H1 (cell line): ENCODE measurements at regions not wholly inside any gene's neighbourhood (a gene's known extent, or its start where the extent isn't known, plus 50 kb on each side); places are given as distances from the start of the nearest gene placed in this dataset.

Experiments
- CTCF ChIA-PET: fragments of 300-600 bp; sonication (Branson Sonifier 250); formaldehyde crosslinking; loops from one replicate; lab custom pipeline; 2021; ENCODE audit not compliant: partially characterized antibody; lab: Charles Lee
- POLR2A ChIA-PET: fragments of 300-600 bp; sonication (Branson Sonifier 250); formaldehyde crosslinking; loops from one replicate; lab custom pipeline; 2021; ENCODE audit warnings: inconsistent platforms; ENCODE audit not compliant: partially characterized antibody; lab: Charles Lee
- DNase-seq, 2 experiments: peaks; one replicate each; pipeline versions ENCODE4 v3.0.0 to v3.0.0-alpha.2; 2010 to 2022; ENCODE audit warnings: low spot score in 2 of 2, low read depth in 1 of 2, mixed read lengths in 1 of 2
- FAIRE-seq: peaks from 2 replicates; lab custom pipeline; 2011; peaks lifted over from hg19 to GRCh38; lab: Jason Lieb, UNC
- H2AFZ ChIP-seq: 2 replicates; pipeline ENCODE4 v1.8.1; 2012; ENCODE audit warnings: low read length, inconsistent platforms
- H2AK5ac ChIP-seq: 2 replicates; pipeline ENCODE4 v1.6.1; 2013; ENCODE audit warnings: low read depth, low read length
- H2BK120ac ChIP-seq: replicated peaks from 2 replicates; pipeline ENCODE3; 2013; ENCODE audit warnings: low read depth, low read length, inconsistent platforms
- H2BK12ac ChIP-seq: 2 replicates; pipeline ENCODE4 v1.6.1; 2013; ENCODE audit warnings: low read depth, low read length
- H2BK15ac ChIP-seq: 2 replicates; pipeline ENCODE4 v1.6.1; 2013; ENCODE audit warnings: low read length
- H2BK20ac ChIP-seq: 2 replicates; pipeline ENCODE4 v1.6.1; 2013; ENCODE audit warnings: low read length
- H2BK5ac ChIP-seq: 2 replicates; pipeline ENCODE4 v1.6.1; 2013; ENCODE audit warnings: low read depth, low read length
- H3K14ac ChIP-seq: 2 replicates; pipeline ENCODE4 v1.6.1; 2013; ENCODE audit warnings: inconsistent platforms; ENCODE audit not compliant: insufficient read length
- H3K18ac ChIP-seq: 2 replicates; pipeline ENCODE4 v1.6.1; 2013; ENCODE audit warnings: low read length; ENCODE audit errors: extremely low read depth
- H3K23ac ChIP-seq: 2 replicates; pipeline ENCODE4 v1.6.1; 2013; ENCODE audit warnings: inconsistent platforms; ENCODE audit not compliant: insufficient read length
- H3K23me2 ChIP-seq: 2 replicates; pipeline ENCODE4 v1.6.1; 2013; ENCODE audit warnings: low read depth, low read length
- H3K27ac ChIP-seq: 2 replicates; pipeline ENCODE4 v1.6.1; 2011; ENCODE audit warnings: low read depth, low read length, inconsistent platforms
- H3K27me3 ChIP-seq, 4 experiments: replicated peaks in 1 of 4; 1 replicate in 1 of 4; 2 replicates in 3 of 4; pipeline versions ENCODE4 v1.6.1 to v1.8.1; 2011 to 2013; ENCODE audit warnings: low read length in 3 of 4, mild to moderate bottlenecking in 3 of 4, inconsistent platforms in 2 of 4, mixed read lengths in 2 of 4, moderate library complexity in 1 of 4; ENCODE audit not compliant: control insufficient read depth in 3 of 4, insufficient read depth in 3 of 4; ENCODE audit errors: extremely low read depth in 1 of 4
- H3K36me3 ChIP-seq, 4 experiments: 2 replicates each; pipeline versions ENCODE4 v1.6.1 to v1.8.1; 2011 to 2013; ENCODE audit warnings: mild to moderate bottlenecking in 4 of 4, low read length in 3 of 4, moderate library complexity in 2 of 4, control low read depth in 1 of 4, inconsistent platforms in 1 of 4; ENCODE audit not compliant: insufficient read depth in 4 of 4, control insufficient read depth in 2 of 4
- H3K4ac ChIP-seq: replicated peaks from 2 replicates; pipeline ENCODE3; 2013; ENCODE audit warnings: low read length, low read depth, mixed read lengths, inconsistent platforms; ENCODE audit not compliant: insufficient read length
- H3K4me1 ChIP-seq, 4 experiments: replicated peaks in 1 of 4; 1 replicate in 1 of 4; 2 replicates in 3 of 4; pipeline versions ENCODE4 v1.6.1 to v1.8.1; 2011 to 2013; ENCODE audit warnings: low read length in 3 of 4, inconsistent platforms in 2 of 4, mixed read lengths in 1 of 4; ENCODE audit not compliant: insufficient read depth in 4 of 4, control insufficient read depth in 3 of 4
- H3K4me2 ChIP-seq, 2 experiments: 2 replicates each; pipeline versions ENCODE4 v1.6.1 to v1.8.1; 2011 to 2013; ENCODE audit warnings: low read depth in 2 of 2, low read length in 2 of 2, control low read depth in 1 of 2, inconsistent platforms in 1 of 2, mild to moderate bottlenecking in 1 of 2; ENCODE audit not compliant: insufficient read depth in 1 of 2
- H3K4me3 ChIP-seq, 4 experiments: fragments of 200-600, 300-600 bp in 1 of 4; sonication (generic), shearing (Covaris generic), sonication (Bioruptor Twin) in 1 of 4; 2 replicates each; pipeline versions ENCODE4 v1.5.1 to v1.8.1; 2011 to 2016; ENCODE audit warnings: low read length in 4 of 4, low read depth in 3 of 4, control low read depth in 2 of 4, inconsistent platforms in 2 of 4, mild to moderate bottlenecking in 2 of 4, mixed read lengths in 1 of 4, moderate library complexity in 1 of 4; ENCODE audit not compliant: insufficient read depth in 2 of 4; ENCODE audit errors: extremely low read depth in 1 of 4
- H3K56ac ChIP-seq: replicated peaks from 2 replicates; pipeline ENCODE3; 2013; ENCODE audit warnings: low read depth, mild to moderate bottlenecking, mixed read lengths, low read length, inconsistent platforms; ENCODE audit not compliant: insufficient read length
- H3K79me1 ChIP-seq: 2 replicates; pipeline ENCODE4 v1.6.1; 2013; ENCODE audit warnings: low read depth, low read length, control low read depth
- H3K79me2 ChIP-seq, 2 experiments: 2 replicates each; pipeline versions ENCODE4 v1.6.1 to v1.8.1; 2012 to 2013; ENCODE audit warnings: low read length in 2 of 2, mild to moderate bottlenecking in 2 of 2, inconsistent platforms in 1 of 2; ENCODE audit not compliant: insufficient read depth in 2 of 2, control insufficient read depth in 1 of 2
- H3K9ac ChIP-seq, 4 experiments: replicated peaks in 1 of 4; 1 replicate in 1 of 4; 2 replicates in 3 of 4; pipeline versions ENCODE4 v1.6.1 to v1.8.1; 2011 to 2013; ENCODE audit warnings: low read depth in 3 of 4, low read length in 3 of 4, control low read depth in 2 of 4, mild to moderate bottlenecking in 2 of 4, moderate library complexity in 2 of 4, inconsistent platforms in 1 of 4; ENCODE audit errors: extremely low read depth in 1 of 4
- H3K9me3 ChIP-seq, 2 experiments: 2 replicates each; pipeline versions ENCODE4 v1.6.1 to v1.8.1; 2012 to 2013; ENCODE audit warnings: mild to moderate bottlenecking in 2 of 2, moderate library complexity in 2 of 2, control low read depth in 1 of 2, inconsistent platforms in 1 of 2, low read depth in 1 of 2, low read length in 1 of 2, mixed read lengths in 1 of 2; ENCODE audit not compliant: insufficient read depth in 2 of 2
- H4K20me1 ChIP-seq, 2 experiments: replicated peaks in 1 of 2; 2 replicates each; pipeline versions ENCODE3 to v1.8.1; 2011 to 2013; ENCODE audit warnings: inconsistent platforms in 2 of 2, low read length in 2 of 2, mild to moderate bottlenecking in 1 of 2; ENCODE audit not compliant: insufficient read depth in 2 of 2, control insufficient read depth in 1 of 2
- H4K5ac ChIP-seq: 2 replicates; pipeline ENCODE4 v1.6.1; 2013; ENCODE audit warnings: low read length, low read depth, mixed read lengths, inconsistent platforms; ENCODE audit not compliant: insufficient read length
- H4K8ac ChIP-seq: 2 replicates; pipeline ENCODE4 v1.8.0; 2013; ENCODE audit warnings: mild to moderate bottlenecking, moderate library complexity, low read length, inconsistent platforms; ENCODE audit not compliant: insufficient read depth; ENCODE audit errors: extremely low read depth
- H4K91ac ChIP-seq: replicated peaks from 2 replicates; pipeline ENCODE3; 2013; ENCODE audit warnings: low read length, mixed read lengths, inconsistent platforms; ENCODE audit not compliant: insufficient read length
- CTBP2 ChIP-seq: IDR thresholded peaks from 2 replicates; pipeline ENCODE4 v1.7.0; 2011; ENCODE audit warnings: borderline replicate concordance, mild to moderate bottlenecking, moderate library complexity, mixed read lengths, low read length; ENCODE audit not compliant: insufficient read depth, insufficient read length
- MAFK ChIP-seq: IDR thresholded peaks from 2 replicates; pipeline ENCODE4 v1.6.1; 2012; ENCODE audit warnings: low read depth, mild to moderate bottlenecking, improper control_type of control experiment, low read length
- WGBS, 2 experiments: shearing (Covaris generic) in 1 of 2; methylation state at CpG; one replicate each; pipeline versions ENCODE4 v1.1.6 to v1.1.7; 2013 to 2015; ENCODE audit warnings: low lambda C conversion rate in 2 of 2, mixed read lengths in 2 of 2, inconsistent platforms in 1 of 2, low coverage in 1 of 2, missing lambda C conversion rate in 1 of 2; ENCODE audit not compliant: insufficient replicate concordance in 2 of 2, insufficient coverage in 1 of 2, insufficient read length in 1 of 2; ENCODE audit errors: extremely low coverage in 1 of 2, missing lambda C conversion rate in 1 of 2; 5-methylcytosine and 5-hydroxymethylcytosine counted together

- Histone ChIP-seq H2BK15ac (no peak overlapping the region), H3K56ac (peak overlapping the region; percentile 77), H4K5ac (no peak overlapping the region), H3K18ac (no peak overlapping the region), H3K23ac (no peak overlapping the region), H2BK120ac (no peak overlapping the region), H3K14ac (no peak overlapping the region), H3K36me3 (no peaks in the 10 kb centered on the region), H3K4ac (no peak overlapping the region), H4K20me1 (no peaks in the 10 kb centered on the region), H3K9ac (no peak overlapping the region), H2BK5ac (no peak overlapping the region), H2BK12ac (no peak overlapping the region), H3K79me1 (no peaks in the 10 kb centered on the region), H3K27ac (no peak overlapping the region), H2AFZ (no peak overlapping the region), H4K8ac (no peak overlapping the region), H3K4me1 (peaks cover 0 to 4% (median 1%) of the 10 kb centered on the region in 4 experiments; a peak in 2 of 7 replicates), H3K27me3 (no peaks in the 10 kb centered on the region), H3K79me2 (no peaks in the 10 kb centered on the region), H2AK5ac (no peak overlapping the region), H4K91ac (no peak overlapping the region), H3K4me2 (0 out of 4 replicates have a peak overlapping the region, but pooled peaks of 1 of the 2 experiments have one; percentile 24), H2BK20ac (no peak overlapping the region), H3K4me3 (no peak overlapping the region), H3K23me2 (peaks cover 2% of the 10 kb centered on the region; the same call in 1 of the 2 replicates), H3K9me3 (no peaks in the 10 kb centered on the region)
- 78% methylated on average over 7 of the region's 7 CpGs; no CpG with 5 or more reads in 1 of the 2 experiments for WGBS, 2 experiments
- no peak for DNase-seq
- no peak for FAIRE-seq
- TF ChIP-seq MAFK (no peak), CTBP2 (no peak)
- POLR2A ChIA-PET = no interaction called here
- CTCF ChIA-PET = interaction anchor here (0.8 to 1.0 kb wide), 3 partner anchors 12 to 282 kb away, joined by 3 read pairs; no protein-coding TSS in a partner anchor
These were observed 174.5 kb upstream of the TMC3 start for GRCh38 chr15:81548365-81549130.
